ENCODE measurements at regions not wholly inside any gene's neighbourhood (a gene's known extent, or its start where the extent isn't known, plus 50 kb on each side); places are given as distances from the start of the nearest gene placed in this dataset.

DNA sequence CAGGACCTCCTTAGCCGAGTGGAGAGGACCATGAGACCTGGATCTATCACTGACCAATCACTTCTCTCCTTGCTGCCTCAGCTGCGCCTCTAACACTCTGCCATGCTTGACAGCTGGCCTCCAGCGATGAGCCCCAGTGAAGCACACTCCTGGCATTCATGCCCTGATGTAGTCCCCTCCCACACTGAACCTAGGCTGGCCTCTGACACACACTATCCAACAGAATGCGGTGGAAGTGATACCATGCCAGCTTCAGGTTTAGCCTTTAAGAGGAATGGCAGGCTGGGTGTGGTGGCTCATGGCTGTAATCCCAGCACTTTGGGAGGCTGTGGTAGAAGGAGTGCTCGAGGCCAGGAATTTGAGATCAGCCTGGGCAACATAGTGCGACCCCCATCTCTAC is 73.7 kb upstream of the LAPTM4A start:
- Histone ChIP-seq H3K27ac (ENCODE audit: low read length) (no peak overlapping the region), H3K27me3 (ENCODE audit: control insufficient read depth, insufficient read depth, low read length) (no peaks in the 10 kb centered on the region), H3K4me1 (ENCODE audit: control insufficient read depth, insufficient read depth, low read length) (no peaks in the 10 kb centered on the region), H3K36me3 (ENCODE audit: control insufficient read depth, insufficient read depth, low read length) (no peaks in the 10 kb centered on the region), H3K4me3 (ENCODE audit: low read depth in 2 of 2, low read length in 2 of 2) (no peak overlapping the region), H3K9me3 (ENCODE audit: control insufficient read depth, insufficient read depth, low read depth, low read length) (no peaks in the 10 kb centered on the region)
- ChIA-PET POLR2A (no interaction called here), CTCF (no interaction called here)
- intact Hi-C loops (cut with micrococcal nuclease; ENCODE audit: unreplicated experiment) (no loop called here), in situ Hi-C loops (cut with HindIII; ENCODE audit: low pct_unique_long_range_greater_than_20kb, low sequenced_read_pairs) (no loop called here)
- BruUV-seq (replicated peaks): no TSS peak
- ATAC-seq (no peak), DNase-seq (ENCODE audit: low read depth, low spot score) (no peak)
- TF ChIP-seq POLR2AphosphoS5 (IDR thresholded peaks at IDR 0.05; ENCODE audit: low read depth, low read length) (no peak), TCF7L2 (IDR thresholded peaks at IDR 0.05; ENCODE audit: low read depth, low read length) (no peak), SIN3A (IDR thresholded peaks at IDR 0.05; ENCODE audit: borderline replicate concordance, insufficient read depth, low read depth, low read length) (no peak)
- TF ChIP-seq, protein P1, sequence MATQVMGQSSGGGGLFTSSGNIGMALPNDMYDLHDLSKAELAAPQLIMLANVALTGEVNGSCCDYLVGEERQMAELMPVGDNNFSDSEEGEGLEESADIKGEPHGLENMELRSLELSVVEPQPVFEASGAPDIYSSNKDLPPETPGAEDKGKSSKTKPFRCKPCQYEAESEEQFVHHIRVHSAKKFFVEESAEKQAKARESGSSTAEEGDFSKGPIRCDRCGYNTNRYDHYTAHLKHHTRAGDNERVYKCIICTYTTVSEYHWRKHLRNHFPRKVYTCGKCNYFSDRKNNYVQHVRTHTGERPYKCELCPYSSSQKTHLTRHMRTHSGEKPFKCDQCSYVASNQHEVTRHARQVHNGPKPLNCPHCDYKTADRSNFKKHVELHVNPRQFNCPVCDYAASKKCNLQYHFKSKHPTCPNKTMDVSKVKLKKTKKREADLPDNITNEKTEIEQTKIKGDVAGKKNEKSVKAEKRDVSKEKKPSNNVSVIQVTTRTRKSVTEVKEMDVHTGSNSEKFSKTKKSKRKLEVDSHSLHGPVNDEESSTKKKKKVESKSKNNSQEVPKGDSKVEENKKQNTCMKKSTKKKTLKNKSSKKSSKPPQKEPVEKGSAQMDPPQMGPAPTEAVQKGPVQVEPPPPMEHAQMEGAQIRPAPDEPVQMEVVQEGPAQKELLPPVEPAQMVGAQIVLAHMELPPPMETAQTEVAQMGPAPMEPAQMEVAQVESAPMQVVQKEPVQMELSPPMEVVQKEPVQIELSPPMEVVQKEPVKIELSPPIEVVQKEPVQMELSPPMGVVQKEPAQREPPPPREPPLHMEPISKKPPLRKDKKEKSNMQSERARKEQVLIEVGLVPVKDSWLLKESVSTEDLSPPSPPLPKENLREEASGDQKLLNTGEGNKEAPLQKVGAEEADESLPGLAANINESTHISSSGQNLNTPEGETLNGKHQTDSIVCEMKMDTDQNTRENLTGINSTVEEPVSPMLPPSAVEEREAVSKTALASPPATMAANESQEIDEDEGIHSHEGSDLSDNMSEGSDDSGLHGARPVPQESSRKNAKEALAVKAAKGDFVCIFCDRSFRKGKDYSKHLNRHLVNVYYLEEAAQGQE (IDR thresholded peaks at IDR 0.05; ENCODE audit: insufficient read depth in 1 of 2, low read depth in 2 of 2, low read length in 1 of 2): no peak
- TF ChIP-seq, protein P2, sequence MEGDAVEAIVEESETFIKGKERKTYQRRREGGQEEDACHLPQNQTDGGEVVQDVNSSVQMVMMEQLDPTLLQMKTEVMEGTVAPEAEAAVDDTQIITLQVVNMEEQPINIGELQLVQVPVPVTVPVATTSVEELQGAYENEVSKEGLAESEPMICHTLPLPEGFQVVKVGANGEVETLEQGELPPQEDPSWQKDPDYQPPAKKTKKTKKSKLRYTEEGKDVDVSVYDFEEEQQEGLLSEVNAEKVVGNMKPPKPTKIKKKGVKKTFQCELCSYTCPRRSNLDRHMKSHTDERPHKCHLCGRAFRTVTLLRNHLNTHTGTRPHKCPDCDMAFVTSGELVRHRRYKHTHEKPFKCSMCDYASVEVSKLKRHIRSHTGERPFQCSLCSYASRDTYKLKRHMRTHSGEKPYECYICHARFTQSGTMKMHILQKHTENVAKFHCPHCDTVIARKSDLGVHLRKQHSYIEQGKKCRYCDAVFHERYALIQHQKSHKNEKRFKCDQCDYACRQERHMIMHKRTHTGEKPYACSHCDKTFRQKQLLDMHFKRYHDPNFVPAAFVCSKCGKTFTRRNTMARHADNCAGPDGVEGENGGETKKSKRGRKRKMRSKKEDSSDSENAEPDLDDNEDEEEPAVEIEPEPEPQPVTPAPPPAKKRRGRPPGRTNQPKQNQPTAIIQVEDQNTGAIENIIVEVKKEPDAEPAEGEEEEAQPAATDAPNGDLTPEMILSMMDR (IDR thresholded peaks at IDR 0.05): no peak

DNA sequence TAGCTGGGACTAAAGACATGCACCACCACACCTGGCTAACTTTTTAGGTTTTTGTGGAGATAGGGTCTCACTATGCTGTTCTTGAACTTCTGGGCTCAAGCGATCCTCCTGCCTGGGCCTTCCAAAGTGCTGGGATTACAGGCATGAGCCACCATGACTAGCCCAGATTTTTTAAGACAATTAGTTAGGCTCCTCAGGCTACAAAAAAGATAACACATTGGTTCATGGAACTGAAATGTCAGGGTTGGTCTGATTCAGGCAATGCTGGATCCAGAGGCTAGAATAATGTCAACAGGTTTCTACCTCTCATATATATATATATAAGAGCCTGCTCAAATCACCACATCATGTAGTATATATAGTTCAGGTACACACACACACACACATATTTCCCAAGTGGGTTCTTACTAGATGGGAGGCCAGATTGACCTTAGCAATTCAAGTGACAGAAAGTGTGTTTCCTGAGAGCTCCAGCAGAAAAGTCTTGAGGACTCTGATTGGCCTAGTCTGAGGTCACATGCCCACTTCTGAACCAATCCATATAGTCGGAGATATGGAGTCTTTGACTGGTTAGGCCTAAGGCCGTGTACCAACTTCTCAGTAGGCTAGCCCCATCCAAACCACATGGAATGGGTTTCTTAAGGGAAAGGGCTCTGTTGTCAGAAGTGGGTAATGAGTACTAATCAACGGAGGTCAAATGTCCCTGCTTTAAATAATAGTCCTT is 72.6 kb upstream of the LAPTM4A start:
- TF ChIP-seq SIN3A (IDR thresholded peaks at IDR 0.05; ENCODE audit: borderline replicate concordance, insufficient read depth, low read depth, low read length): no peak
- TF ChIP-seq, protein P2 (IDR thresholded peaks at IDR 0.05): no peak
- no peak for TF ChIP-seq POLR2AphosphoS5 (IDR thresholded peaks at IDR 0.05; ENCODE audit: low read depth, low read length)
- TF ChIP-seq, protein P1 (IDR thresholded peaks at IDR 0.05; ENCODE audit: insufficient read depth in 1 of 2, low read depth in 2 of 2, low read length in 1 of 2): no peak
- TF ChIP-seq TCF7L2 (IDR thresholded peaks at IDR 0.05; ENCODE audit: low read depth, low read length): no peak
- ChIA-PET CTCF (no interaction called here), POLR2A (no interaction called here)
- Histone ChIP-seq H3K27ac (ENCODE audit: low read length) (no peak overlapping the region), H3K27me3 (ENCODE audit: control insufficient read depth, insufficient read depth, low read length) (no peaks in the 10 kb centered on the region), H3K4me3 (ENCODE audit: low read depth in 2 of 2, low read length in 2 of 2) (no peak overlapping the region), H3K9me3 (ENCODE audit: control insufficient read depth, insufficient read depth, low read depth, low read length) (no peaks in the 10 kb centered on the region), H3K4me1 (ENCODE audit: control insufficient read depth, insufficient read depth, low read length) (no peaks in the 10 kb centered on the region), H3K36me3 (ENCODE audit: control insufficient read depth, insufficient read depth, low read length) (no peaks in the 10 kb centered on the region)
- DNase-seq (ENCODE audit: low read depth, low spot score): no peak
- no TSS peak for BruUV-seq (replicated peaks)
- in situ Hi-C loops (cut with HindIII; ENCODE audit: low pct_unique_long_range_greater_than_20kb, low sequenced_read_pairs) (no loop called here), intact Hi-C loops (cut with micrococcal nuclease; ENCODE audit: unreplicated experiment) (no loop called here)
- no peak for ATAC-seq
